ENCODE measurements at regions not wholly inside any gene's neighbourhood (a gene's known extent, or its start where the extent isn't known, plus 50 kb on each side); places are given as distances from the start of the nearest gene placed in this dataset.

GRCh38 chr18:27564066-27564465 is 379.0 kb upstream of the CHST9 start:
- no peak for DNase-seq

GRCh38 chr18:27558388-27559155 is 373.5 kb upstream of the CHST9 start:
- no peak for DNase-seq

- DNase-seq = no peak
These were observed 371.6 kb upstream of the CHST9 start for GRCh38 chr18:27556741-27557140.

GRCh38 chr18:27549335-27550039 is 364.4 kb upstream of the CHST9 start:
- peak; percentile 7 for DNase-seq

- peak; percentile 67 for DNase-seq
These were observed 361.9 kb upstream of the CHST9 start for GRCh38 chr18:27546991-27547390.

GRCh38 chr18:27544206-27544605 is 359.1 kb upstream of the CHST9 start:
- DNase-seq = no peak

GRCh38 chr18:27541293-27541692 is 356.2 kb upstream of the CHST9 start:
- no peak for DNase-seq

- no peak for DNase-seq
These were observed 355.0 kb upstream of the CHST9 start for GRCh38 chr18:27540111-27540510.

- no peak for DNase-seq
These were observed 343.9 kb upstream of the CHST9 start for GRCh38 chr18:27528925-27529521.

- no peak for DNase-seq
These were observed 342.7 kb upstream of the CHST9 start for GRCh38 chr18:27527856-27528255.

GRCh38 chr18:27520401-27520800 is 335.3 kb upstream of the CHST9 start:
- DNase-seq = no peak

- DNase-seq = peak; percentile 43
These were observed 325.0 kb upstream of the CHST9 start for GRCh38 chr18:27510036-27510633.

GRCh38 chr18:27501671-27502070 is 316.6 kb upstream of the CHST9 start:
- no peak for DNase-seq

GRCh38 chr18:27500531-27500930 is 315.4 kb upstream of the CHST9 start:
- DNase-seq = no peak

- DNase-seq = no peak
These were observed 312.1 kb upstream of the CHST9 start for GRCh38 chr18:27497246-27497645.

- DNase-seq = no peak
These were observed 308.1 kb upstream of the CHST9 start for GRCh38 chr18:27493182-27493581.

GRCh38 chr18:27491772-27492171 is 306.7 kb upstream of the CHST9 start:
- DNase-seq = no peak

GRCh38 chr18:27483276-27483675 is 298.2 kb upstream of the CHST9 start:
- DNase-seq = no peak

- DNase-seq = no peak
These were observed 293.4 kb upstream of the CHST9 start for GRCh38 chr18:27478459-27478858.

GRCh38 chr18:27473318-27473717 is 288.2 kb upstream of the CHST9 start:
- no peak for DNase-seq

GRCh38 chr18:27467073-27467472 is 282.0 kb upstream of the CHST9 start:
- no peak for DNase-seq

- no peak for DNase-seq
These were observed 276.8 kb upstream of the CHST9 start for GRCh38 chr18:27461957-27462356.

- no peak for DNase-seq
These were observed 264.0 kb upstream of the CHST9 start for GRCh38 chr18:27449104-27449503.

- DNase-seq = peak; percentile 34
These were observed 262.8 kb upstream of the CHST9 start for GRCh38 chr18:27447930-27448329.

Data from DMS53 (cell line).